Cerebellar cortex (tissue), 1 donor: ENCODE measurements at regions not wholly inside any gene's neighbourhood (a gene's known extent, or its start where the extent isn't known, plus 50 kb on each side); places are given as distances from the start of the nearest gene placed in this dataset.
"Not testable (repeated sequence)": the region's sequence is repeated elsewhere in the genome, so short reads cannot be mapped to it uniquely, and the experiment has no call there.

Experiments
- DNase-seq: peaks from one replicate; pipeline ENCODE4 v3.0.0-alpha.2; 2015; ENCODE audit warnings: low spot score

DNA sequence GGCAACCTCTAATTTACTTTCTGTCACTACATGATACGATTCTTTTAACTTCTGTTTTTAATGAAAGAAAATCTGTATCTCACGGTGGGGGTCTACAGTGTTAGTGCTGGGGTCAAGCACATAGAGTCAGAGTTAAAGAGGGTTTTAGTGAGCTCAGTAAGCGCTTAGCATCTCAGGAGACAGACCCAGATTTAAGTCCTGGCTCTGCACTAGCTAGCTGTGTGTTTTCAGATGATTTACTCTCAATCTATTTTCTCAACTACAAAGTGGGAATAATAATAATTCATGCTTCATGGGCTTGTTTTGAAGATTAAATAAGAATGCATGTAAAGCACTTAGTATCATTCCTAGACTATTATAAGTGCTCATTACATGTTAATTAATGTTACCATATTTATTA is 63.4 kb upstream of the KBTBD8 start:
- no peak for DNase-seq

DNA sequence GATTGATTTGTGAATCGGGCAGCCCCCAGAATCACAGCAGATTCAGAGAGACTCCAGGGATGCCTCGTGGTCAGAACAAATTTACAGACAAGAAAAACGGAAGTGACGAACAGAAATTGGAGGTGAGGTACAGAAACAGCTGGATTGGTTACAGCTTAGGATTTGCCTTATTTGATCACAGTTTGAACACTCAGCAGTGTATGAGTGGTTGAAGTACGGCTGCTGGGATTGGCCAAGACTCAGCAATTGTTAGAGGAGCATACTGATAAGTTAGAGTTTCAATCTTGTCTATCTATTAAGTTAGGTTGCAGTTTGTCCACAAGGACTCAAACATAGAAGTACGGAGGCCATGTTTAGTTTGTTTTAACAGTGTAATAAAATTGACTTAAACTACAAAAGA is 61.1 kb upstream of the KBTBD8 start:
- DNase-seq: not testable (repeated sequence)

DNA sequence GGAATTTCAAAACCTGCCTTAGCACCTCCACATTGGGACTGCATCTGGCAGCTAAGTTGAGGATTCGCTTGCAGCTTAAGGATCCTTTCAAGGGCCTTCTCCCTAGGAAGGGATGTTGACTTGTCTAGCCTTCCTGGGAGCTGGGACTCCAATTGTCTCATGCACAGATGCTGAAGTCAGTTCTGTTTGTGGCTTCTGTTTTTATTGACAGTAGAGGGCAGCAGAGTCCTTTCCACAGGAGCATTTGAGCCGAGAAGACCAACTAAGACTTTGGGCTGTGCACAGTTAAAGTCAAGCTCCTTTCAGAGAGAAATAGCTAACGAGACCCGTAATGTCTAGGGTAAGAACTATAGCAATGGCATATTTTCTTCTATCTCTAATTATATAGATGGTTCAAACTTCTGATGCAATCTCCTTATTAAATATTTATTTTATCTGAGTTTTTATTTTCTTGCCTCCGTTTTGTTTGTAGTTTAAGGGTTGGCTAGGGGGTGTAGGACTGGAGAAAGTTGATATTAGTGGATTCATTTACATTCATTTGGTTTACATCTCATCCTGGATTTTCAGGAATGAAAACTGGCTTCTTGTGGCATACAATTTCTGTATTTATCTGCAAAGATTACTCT is 59.7 kb upstream of the KBTBD8 start:
- DNase-seq: peak; percentile 71

DNA sequence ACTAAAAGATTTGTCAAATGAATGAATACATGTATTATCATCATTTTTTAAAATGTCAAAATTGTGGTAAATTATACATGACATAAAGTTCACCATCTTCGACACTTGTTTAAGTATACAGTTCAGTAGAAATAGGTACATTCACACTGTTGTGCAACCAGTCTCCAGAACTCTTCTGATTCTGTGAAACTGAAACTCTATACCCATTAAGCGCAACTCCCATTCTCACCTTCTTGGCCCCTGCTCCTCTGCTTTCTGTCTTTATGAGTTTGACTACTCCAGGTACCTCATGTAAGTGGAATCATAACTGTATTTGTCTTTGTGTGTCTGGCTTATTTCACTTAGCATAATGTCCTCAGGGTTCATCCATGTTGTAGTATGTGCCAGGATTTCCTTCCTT is 50.1 kb upstream of the KBTBD8 start:
- no peak for DNase-seq
